ENCODE measurements at regions not wholly inside any gene's neighbourhood (a gene's known extent, or its start where the extent isn't known, plus 50 kb on each side); places are given as distances from the start of the nearest gene placed in this dataset.

DNA sequence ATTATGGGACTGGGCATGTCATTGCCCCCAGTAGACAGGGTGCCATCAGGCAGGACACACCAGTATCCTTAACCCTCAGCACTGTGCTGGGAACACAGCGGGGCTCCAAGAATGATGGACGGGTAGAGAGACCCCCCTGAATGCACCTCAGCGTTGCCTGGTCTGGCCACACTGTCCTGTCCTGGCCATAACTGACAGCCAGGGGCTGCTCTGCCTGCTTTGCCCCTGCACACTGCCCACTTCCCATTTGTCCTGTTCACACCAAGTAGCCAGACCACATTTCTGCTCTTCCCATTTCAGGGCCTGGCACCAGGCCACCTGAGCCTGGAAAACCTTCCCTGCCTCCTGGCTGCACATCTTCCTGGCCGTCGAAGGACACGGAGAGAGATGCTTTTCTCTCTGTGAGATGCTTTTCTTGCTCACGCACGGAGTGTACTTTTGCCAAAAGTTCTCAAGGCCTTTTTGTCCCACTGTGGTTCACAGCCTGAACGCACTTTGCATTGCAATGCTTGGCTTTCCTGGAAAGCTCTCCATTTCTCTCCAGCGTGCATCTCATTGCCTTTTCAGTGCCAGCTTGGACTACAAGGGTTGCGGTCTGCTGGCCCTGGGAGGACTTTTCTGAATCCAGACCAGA is 131.0 kb upstream of the EEPD1 start:
- peak overlapping the region; percentile 24 for H3K27ac ChIP-seq
- H3K36me3 ChIP-seq (ENCODE audit: control insufficient read depth, insufficient read depth, low read length), result no peaks in the 10 kb centered on the region
- H3K4me1 ChIP-seq, result peaks cover 14% of the 10 kb centered on the region
- no peak overlapping the region for H3K4me3 ChIP-seq (ENCODE audit: low read depth, low read length)
- TF ChIP-seq, protein P1, sequence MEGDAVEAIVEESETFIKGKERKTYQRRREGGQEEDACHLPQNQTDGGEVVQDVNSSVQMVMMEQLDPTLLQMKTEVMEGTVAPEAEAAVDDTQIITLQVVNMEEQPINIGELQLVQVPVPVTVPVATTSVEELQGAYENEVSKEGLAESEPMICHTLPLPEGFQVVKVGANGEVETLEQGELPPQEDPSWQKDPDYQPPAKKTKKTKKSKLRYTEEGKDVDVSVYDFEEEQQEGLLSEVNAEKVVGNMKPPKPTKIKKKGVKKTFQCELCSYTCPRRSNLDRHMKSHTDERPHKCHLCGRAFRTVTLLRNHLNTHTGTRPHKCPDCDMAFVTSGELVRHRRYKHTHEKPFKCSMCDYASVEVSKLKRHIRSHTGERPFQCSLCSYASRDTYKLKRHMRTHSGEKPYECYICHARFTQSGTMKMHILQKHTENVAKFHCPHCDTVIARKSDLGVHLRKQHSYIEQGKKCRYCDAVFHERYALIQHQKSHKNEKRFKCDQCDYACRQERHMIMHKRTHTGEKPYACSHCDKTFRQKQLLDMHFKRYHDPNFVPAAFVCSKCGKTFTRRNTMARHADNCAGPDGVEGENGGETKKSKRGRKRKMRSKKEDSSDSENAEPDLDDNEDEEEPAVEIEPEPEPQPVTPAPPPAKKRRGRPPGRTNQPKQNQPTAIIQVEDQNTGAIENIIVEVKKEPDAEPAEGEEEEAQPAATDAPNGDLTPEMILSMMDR (IDR thresholded peaks at IDR 0.05), result no peak
- no peaks in the 10 kb centered on the region for H3K79me2 ChIP-seq
- H3K27me3 ChIP-seq (ENCODE audit: control insufficient read depth, insufficient read depth, low read length), result no peaks in the 10 kb centered on the region
- no peaks in the 10 kb centered on the region for H3K9me3 ChIP-seq (ENCODE audit: control insufficient read depth, low read length)
- H2AFZ ChIP-seq, result peak overlapping the region; percentile 7
- no peak overlapping the region for H3K4me2 ChIP-seq (ENCODE audit: low read length)
- H3K9ac ChIP-seq, result no peak overlapping the region

DNA sequence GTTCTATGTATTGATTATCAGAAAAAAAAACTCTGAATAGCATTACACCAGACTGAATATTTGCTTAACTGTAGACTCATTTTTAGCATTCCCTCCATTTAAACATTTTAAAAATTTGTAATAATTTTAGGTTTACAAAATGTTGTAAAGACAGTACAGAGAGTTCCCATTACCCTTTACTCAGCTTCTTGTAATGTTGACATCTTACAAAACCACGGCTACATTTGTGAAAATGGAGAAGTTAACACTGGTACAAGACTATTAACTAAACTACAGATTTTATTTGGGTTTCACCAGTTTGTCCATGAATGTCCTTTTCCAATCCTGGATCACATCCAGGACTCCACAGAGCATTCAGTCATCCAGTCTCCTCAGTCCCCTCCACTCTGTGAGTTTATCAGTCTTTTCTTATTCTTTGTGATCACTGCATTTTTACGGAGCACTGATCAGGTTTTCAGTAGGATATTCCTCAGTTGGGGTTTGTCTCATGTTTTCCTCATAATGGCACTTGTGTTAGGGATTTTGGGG is 130.0 kb upstream of the EEPD1 start:
- H3K9me3 ChIP-seq (ENCODE audit: control insufficient read depth, low read length), result no peaks in the 10 kb centered on the region
- TF ChIP-seq, protein P1 (IDR thresholded peaks at IDR 0.05), result no peak
- H3K4me3 ChIP-seq (ENCODE audit: low read depth, low read length), result no peak overlapping the region
- no peaks in the 10 kb centered on the region for H3K36me3 ChIP-seq (ENCODE audit: control insufficient read depth, insufficient read depth, low read length)
- H2AFZ ChIP-seq, result peak overlapping the region; percentile 20
- H3K9ac ChIP-seq, result no peak overlapping the region
- H3K4me2 ChIP-seq (ENCODE audit: low read length), result no peak overlapping the region
- H3K79me2 ChIP-seq, result no peaks in the 10 kb centered on the region
- peaks cover 14% of the 10 kb centered on the region for H3K4me1 ChIP-seq
- no peaks in the 10 kb centered on the region for H3K27me3 ChIP-seq (ENCODE audit: control insufficient read depth, insufficient read depth, low read length)
- H3K27ac ChIP-seq, result no peak overlapping the region

DNA sequence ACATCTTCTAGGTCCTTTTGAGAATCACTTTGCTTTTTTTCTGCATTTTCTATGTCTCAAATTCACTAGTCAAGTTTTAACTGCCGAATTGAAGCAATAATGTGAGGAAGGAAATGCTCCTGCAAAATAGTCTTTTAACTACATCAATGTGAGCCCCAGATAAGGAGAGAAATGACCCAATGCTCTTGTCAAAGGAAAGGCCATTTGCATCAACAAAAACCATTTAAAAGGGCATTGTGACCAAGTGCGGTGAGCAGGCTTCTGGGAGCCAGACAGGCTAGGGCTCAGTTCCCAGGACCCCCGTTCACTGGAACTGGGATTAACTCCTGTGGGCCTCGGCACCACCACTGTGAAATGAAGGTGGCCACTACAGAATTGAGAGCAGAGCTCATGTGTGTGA is 127.9 kb upstream of the EEPD1 start:
- Histone ChIP-seq H3K27me3 (ENCODE audit: control insufficient read depth, insufficient read depth, low read length) (no peaks in the 10 kb centered on the region), H3K9ac (no peak overlapping the region), H3K27ac (no peak overlapping the region), H2AFZ (no peak overlapping the region), H3K4me2 (ENCODE audit: low read length) (no peak overlapping the region), H3K4me1 (peaks cover 30% of the 10 kb centered on the region), H3K79me2 (no peaks in the 10 kb centered on the region), H3K36me3 (ENCODE audit: control insufficient read depth, insufficient read depth, low read length) (no peaks in the 10 kb centered on the region), H3K9me3 (ENCODE audit: control insufficient read depth, low read length) (no peaks in the 10 kb centered on the region), H3K4me3 (ENCODE audit: low read depth, low read length) (no peak overlapping the region)
- TF ChIP-seq, protein P1 (IDR thresholded peaks at IDR 0.05), result no peak

DNA sequence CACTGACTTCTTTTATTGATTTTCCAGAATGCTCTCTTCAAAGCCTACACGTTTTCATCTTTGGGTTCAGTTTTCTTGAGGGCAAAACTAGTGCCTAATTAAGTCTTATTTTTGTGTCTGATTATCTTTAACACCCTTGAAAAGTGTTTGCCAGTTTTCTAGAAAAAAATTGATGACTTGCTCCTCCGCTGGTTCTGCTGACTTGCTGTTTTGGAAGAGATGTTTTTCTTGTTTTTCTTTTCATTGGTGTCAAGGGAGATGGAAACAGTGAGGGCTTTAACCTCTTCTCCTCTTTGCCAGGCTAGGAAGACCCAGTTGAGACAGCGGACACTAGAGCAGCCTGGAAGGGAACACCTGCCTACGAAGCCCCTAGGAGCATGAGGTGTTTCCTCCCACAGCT is 123.7 kb upstream of the EEPD1 start:
- H3K27ac ChIP-seq, result peak overlapping the region; percentile 76
- H3K79me2 ChIP-seq, result no peaks in the 10 kb centered on the region
- H3K4me3 ChIP-seq (ENCODE audit: low read depth, low read length), result peak overlapping the region; percentile 36
- peaks cover 25% of the 10 kb centered on the region for H3K4me1 ChIP-seq
- no peaks in the 10 kb centered on the region for H3K9me3 ChIP-seq (ENCODE audit: control insufficient read depth, low read length)
- peak overlapping the region; percentile 82 for H3K4me2 ChIP-seq (ENCODE audit: low read length)
- peak overlapping the region; percentile 61 for H2AFZ ChIP-seq
- H3K9ac ChIP-seq, result no peak overlapping the region
- H3K36me3 ChIP-seq (ENCODE audit: control insufficient read depth, insufficient read depth, low read length), result no peaks in the 10 kb centered on the region
- H3K27me3 ChIP-seq (ENCODE audit: control insufficient read depth, insufficient read depth, low read length), result no peaks in the 10 kb centered on the region
- TF ChIP-seq, protein P1 (IDR thresholded peaks at IDR 0.05), result no peak

Measured in parathyroid adenoma (tissue), 2 donors.